GM21367 (cell line): ENCODE measurements at regions not wholly inside any gene's neighbourhood (a gene's known extent, or its start where the extent isn't known, plus 50 kb on each side); places are given as distances from the start of the nearest gene placed in this dataset.

Experiments used
- ATAC-seq: cut with Tn5 transposase; IDR thresholded peaks from one replicate; pipeline ENCODE4 v1.9.1; 2021; ENCODE audit not compliant: unreplicated experiment

DNA sequence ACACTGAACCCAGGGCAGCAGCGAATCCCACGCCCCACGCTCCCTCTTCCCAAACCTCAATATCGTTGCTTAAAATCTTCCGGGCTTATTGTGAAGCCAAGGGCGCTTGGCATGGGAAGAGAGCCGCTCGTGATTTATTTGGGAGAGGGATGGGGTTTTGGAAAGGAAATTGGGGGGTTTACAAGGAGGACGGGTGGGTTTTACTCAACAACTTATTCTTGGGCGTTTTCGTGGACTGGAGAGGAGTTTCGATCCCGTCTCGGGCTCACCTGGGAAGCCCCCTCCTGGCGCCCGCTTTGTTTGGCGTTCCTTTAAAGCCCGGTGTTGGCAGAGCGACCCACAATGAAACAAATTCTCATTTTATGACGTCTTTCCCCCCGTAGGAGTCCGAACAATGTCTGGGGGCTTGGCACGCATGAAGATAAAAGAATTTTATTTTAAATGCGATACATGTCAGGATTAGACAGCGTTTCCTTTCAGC lies 135.3 kb downstream of the INSIG2 start:
- no peak for ATAC-seq

DNA sequence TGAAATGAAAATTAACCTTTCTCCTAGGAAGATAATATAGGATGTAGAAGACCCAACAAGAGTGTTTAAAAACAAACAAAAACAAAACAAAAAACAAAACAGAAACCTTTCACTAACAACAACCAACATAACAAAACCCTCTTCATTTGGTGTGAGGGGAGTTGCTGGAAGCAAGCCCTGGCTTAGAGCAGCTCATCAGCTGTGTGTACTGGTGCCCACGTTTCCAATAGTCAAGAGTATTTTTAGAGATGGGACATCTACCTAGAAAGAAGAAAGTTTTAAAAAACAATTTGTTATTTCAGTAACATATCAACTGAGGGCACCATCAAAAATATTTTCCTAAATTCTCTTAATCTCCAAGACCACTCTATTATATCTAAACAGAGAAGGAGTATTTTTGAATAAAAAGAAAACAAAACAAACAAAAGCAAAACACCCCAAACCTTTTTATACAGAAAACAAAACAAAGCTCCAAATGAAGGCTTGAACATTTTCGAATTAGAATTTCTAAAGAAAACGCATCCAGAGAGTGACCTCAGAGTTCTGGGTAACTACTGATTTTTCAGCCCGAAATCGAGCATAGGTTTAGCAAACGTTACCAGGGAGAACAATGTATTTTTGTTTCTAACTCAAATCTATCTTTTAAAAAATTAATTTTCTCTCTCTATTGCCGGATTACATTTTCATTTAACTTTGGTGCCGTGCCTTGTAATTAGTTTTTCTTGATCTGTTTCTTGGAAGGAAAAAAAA lies 134.6 kb downstream of the INSIG2 start:
- ATAC-seq: no peak

DNA sequence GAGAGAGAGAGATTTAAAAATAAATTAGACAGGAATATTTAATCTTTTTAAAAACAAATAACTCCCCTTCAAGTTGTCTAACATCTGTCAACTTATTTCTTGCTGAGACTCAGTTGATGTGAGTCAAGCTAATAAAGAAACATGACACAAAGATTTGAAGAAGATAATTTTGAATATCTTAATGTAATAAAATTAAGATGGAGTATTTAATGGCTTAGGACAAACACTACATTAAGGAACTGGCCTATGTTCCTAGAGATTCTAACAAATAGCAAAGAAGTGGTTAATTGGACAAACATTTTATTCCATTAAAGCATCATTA lies 134.0 kb downstream of the INSIG2 start:
- ATAC-seq: no peak

DNA sequence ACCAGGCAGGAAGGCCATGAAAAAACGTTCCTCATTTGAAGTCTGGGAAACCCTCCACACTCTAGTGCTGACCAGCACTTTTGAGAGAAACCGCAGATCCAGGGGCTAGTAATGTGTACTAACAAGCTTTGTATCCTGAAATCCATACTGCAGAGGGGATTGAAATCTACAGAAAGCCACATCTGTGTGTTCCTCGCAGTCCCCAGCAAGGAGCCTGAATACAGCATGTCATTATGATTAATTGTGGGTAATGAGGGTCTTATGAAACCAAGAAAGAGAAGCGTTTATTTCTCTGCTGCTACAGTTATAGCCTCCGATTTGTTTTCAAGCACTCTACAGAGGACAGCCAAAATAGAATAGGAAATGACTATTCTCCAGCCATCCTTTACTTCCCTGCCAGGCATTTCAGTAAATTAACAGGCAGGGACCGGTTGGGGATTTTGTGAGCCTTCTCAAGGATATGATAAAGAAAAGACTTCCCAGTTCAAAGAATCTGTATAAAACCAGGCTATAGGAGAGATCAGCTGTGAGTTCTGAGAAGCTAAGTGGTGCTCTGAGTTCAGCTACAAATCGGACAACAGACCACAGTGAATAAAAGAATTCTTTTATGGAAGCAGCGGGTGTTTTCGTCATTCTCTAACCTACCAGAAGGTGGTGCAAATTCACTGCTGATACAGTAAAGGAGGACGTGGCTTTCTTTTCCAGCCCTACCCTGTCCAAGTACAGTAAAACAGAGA lies 133.4 kb downstream of the INSIG2 start:
- ATAC-seq: peak; percentile 58

DNA sequence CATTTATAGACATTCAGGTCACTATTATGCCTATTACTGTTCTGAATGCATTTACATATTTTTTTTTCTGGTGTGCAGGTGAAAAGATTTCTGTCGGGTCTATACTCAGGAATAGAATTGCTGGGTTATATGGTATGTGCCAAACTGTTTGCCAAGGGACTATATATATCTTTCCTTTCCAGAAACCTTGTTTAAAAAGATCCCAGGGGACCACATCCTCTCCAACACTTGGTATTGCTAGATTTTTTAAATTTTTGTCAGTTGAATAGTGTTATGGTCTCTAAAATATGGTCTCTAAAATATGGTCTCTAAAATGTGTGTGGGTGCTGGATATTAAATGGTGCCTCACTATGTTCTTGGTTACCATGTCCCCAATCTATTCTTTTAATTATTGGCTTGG lies 131.3 kb downstream of the INSIG2 start:
- no peak for ATAC-seq

DNA sequence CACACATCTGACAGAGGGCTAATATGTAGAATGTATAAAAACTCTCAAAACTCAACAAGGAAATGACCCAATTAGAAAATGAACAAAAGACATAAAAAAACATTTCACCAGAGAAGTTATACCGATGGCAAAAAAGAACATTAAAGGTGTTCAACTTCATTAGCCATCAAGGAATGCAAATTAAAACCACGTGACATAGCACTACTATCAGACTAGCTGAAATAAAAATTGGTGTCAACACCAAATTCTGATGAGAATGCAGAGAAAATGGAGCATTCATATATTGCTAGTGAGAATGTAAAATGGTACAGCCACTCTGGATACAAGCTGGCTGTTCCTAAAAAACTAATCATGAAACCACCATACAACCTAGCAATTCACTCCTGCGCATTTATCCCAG lies 128.0 kb downstream of the INSIG2 start:
- ATAC-seq: no peak

DNA sequence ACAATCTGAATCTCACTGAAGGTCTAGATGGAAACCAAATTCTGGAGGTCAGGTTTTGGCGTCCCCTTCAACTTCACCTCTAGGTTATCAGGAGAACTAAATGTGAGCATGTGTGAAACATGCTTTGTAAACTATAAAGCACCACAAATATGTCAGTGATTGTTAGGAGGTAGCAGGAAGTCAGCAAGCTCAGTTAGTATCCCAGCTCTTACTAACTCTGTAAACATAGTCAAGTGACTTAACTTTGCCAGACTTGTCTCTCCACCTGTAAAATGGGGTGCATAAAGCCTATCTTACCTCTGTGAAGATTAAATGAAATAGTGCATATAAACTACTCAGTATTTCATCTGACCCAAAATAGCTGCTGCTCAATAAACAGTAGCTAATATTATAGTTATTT lies 121.5 kb downstream of the INSIG2 start:
- ATAC-seq: no peak

DNA sequence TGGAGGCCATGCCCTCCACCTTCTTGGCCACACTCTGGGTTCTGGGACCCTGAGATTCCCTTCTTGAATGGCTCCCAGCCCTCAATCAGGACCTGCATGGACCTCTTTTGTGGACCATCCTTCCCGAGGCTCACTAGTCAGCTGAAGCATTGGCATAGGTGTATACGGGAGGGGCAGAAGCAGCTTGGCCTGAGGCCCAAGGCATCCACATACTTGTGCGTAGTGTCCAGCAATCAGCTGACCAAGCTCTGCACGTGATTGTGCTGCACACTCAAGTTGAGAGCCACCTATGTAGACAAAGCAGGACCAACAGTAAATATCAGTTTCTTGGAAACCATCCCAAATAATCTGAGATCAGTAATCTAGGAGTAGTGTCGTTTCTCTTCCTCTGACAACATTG lies 119.6 kb downstream of the INSIG2 start:
- no peak for ATAC-seq

DNA sequence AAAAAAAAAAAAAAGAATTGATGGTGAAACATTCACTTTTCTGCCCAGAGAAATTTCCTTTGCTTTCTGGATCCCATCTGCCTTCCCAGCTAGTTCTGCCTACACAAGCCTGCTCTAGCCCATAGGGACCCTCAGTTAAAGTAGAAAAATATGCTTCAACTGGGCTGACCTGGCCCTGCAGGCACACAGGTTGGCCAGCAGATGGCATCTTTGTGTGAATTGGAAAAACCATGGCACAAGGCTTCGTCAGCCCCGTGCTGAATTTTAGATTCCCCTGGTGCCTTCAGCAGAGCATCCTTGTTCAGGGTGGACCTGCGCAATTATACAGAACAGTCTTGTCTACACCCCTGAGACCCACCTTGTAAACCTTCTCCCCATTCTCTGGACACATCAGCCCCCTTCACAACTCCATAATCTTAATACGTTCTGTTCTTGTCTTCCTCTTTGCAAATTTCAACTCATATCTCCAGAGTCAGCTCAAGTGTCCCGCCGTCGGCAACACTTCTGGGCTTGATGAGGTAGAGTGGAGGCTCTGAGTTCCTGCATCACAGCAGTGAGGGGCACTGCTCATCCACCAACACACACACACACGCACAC lies 114.5 kb downstream of the INSIG2 start:
- peak; percentile 94 for ATAC-seq

DNA sequence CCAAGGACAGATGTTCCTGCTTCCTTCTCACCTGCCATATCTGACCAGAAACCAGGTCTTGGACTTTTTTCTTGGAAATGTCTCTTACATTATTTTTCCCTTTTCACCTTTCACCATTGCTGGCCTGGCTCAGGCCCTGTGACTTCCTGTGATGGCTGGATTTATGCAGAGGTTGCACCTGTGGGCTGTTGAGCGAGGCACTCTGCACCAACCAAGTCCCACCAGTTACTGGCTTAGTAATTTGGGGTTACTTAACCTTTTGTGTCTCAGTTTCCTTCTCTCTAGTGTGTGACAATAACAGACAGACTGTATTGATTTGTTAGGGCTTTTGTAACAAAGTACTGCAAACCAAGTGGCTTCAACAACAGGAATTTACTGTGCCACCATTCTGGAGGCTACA lies 110.0 kb downstream of the INSIG2 start:
- ATAC-seq: no peak

DNA sequence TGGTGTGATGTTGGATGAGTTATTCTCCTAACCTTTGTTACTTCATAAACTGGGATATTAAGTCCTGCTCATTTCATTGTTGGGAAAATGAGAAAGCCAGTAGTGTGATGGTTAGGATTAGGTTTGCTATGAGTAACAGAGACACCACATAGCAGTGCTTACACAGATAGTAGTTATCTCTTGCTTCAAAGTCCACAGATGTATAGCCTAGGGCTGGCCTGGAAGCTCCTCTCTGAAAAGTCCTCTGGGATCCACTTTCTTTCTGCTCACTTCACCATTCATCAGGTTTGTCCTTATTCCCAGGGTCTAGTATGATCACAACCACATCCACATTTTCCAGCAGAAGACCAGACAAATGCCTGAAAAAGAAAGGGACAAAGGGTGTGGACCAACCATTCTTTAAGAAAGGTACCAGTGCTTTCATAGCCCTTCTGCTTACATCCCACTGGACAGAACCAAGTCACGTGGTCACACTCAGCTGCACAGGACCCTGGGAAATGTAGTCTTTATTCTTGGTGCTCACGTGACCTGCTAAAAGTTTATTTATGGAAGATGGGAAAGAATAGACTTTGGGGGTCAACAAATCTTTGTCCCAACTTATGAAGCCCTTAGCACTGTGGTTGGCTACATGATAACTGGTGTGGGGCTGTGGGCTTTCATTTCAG lies 108.9 kb downstream of the INSIG2 start:
- no peak for ATAC-seq

DNA sequence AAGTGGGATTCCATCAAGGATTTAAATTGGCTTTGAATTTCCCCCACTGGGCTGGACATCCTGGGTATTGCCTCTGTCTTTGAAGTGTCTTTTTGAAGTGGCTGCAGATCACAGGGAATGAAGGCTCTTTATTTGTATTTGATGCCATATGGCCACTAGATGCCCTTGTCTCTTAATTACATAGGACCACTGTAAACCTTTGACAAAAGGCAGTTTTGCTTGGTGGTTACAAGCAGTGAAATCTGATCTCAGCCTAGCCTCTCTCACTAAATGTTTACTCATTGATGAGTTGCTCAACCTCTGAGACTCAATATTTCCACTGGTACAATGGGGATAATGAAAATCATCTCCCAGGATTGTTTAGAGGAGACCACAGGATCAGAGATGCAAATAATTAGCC lies 102.2 kb downstream of the INSIG2 start:
- no peak for ATAC-seq

DNA sequence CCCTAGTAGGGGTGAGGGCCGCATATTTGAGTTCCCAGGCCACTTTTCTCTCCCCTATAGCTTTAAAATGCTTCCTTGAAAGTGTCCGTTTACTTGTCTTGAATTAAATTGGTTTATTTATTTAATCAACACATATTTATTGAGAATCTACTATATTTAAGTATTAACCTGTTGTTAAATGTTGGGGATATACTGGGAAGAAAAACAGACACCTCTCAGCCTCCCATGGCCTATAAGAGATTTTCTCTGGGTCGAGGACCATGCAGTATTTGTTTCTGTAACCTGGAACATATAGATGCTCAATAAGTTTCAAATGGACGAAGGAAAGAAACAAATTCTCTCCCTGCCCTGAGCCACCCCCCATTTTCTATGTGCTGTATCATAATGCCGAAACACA lies 98.6 kb downstream of the INSIG2 start:
- ATAC-seq: no peak

DNA sequence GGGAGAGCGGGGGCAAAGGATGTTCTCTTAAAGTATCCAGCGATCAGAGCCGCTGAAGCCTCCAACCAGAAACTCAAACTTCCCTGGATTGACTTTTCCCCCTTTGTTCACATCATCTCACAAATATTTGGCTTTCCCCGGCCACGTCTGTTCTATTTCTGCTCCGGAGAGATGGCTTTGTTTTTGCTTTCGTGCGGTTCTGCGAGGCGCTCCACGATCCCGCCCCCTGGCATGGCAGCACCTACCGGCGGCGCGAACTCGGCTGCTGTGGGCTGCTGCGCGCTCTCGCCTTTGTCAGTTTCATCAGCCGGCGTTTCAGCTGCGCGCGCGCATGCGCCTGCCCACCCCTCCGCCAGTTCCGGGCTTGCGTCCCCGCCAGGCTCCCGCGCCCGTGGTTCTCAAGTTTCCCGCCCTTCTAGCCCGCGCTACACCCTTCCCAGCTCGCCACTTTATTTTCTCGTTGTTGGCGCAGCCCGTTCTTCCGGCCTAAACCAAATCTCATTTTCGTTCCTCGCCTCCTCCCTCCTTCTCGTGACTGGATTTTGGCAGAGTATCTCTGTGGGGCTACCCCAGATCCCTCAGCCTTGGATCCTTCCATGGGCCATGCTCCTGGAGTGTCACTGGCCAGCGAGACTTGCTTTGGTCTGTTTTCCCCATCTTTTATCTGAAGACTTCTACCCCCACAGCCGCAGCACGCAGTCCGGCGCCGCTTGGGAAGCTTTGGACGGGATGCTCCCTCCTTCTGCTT lies 98.0 kb downstream of the INSIG2 start:
- ATAC-seq: peak; percentile 84

DNA sequence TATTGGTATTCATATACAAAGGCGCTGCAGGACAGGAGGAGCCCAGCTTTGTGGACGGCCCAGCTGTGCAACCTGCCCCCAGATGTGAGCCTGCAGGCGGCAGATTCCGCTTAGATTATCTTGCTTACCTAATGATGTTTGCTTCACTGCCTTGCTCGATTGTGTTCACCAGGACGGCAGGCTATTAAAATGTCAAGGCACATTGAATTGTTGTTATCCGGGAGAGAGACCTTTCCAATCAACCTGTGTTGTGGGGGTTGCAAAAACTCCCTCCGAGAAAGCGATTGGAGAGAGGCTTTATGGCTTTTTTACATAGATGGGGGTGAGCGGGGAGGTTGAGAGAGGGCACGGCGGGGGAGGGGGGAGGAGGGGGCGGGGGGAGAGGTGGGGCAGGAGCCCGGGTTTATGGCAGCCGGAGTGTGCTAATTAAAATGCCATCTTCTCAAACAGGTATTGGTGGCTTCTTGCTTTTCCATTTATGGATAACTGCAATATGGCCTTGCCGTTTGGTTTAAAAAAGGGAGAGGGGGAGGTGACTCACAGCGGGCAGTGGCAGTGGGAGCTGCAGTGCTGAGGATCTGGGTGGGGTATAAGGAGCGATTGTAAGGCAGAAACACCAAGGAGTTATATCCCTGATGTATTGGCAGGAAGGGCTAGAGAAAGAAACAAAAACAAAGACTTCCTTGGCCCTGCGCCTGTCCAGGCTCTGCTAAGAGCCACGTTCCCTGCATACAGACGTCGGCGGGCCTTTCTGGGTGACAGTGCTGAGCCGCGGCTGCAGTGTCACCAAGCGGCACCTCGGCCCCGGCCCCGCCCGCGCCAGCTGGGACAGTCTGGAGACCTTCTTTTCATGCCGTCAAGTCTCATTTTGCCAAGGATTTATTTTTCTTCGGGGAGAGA lies 97.2 kb downstream of the INSIG2 start:
- ATAC-seq: peak; percentile 75

DNA sequence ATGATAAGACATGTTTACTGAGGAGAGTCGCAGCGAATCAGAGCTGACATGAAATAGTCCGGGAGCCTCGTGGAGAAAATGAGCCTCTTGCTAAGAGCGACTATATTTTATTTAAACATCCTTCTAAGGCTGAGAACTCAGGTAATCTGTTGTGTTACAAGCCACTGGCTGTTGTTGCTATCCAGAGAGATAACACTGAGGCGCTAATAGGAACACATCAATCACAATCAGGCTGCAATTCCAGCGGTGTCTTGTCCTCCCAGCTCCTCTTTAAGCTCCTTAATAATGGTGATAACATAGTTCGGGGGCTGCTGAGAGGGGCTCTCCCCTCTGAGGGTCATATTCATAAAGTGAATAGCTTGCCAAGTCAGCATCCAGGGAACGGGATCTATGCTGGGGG lies 95.1 kb downstream of the INSIG2 start:
- ATAC-seq: no peak

DNA sequence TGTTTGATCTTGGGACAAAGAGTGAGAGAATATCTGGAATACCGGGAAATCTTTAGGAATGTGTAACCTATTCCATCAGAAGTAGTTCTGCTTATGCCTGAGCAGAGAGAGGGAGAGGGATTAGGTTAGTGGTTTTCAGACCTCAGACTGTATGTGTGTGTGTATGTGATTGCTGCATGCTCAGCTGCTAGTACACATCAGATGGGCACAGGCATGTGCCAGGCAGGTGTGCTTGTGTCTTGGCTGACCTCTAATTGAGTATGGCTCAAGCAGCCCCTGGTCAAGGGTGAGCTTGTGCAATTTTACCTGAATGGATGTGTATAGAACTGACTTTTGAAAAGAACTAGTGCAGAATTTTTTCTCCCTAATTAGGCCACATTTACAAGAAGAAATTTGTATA lies 91.2 kb downstream of the INSIG2 start:
- no peak for ATAC-seq

DNA sequence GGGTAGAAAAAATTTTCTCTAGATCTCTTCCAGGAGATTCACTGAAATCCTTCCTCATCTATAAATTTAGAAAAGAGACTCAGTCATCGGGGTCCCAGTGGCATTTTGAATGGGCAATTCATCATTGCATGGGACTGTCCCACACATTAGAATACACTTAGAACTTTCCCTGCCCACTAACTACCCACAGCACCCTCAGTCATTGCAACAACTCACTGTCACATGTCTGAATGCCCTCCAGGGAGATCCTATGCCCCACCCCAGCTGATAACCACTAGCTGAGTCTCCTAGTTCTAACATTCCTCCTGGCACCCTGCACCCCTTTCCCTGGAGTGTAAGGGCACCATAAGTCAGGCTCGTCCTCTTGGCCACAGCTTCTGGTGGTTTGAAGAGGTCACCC lies 89.6 kb downstream of the INSIG2 start:
- no peak for ATAC-seq

DNA sequence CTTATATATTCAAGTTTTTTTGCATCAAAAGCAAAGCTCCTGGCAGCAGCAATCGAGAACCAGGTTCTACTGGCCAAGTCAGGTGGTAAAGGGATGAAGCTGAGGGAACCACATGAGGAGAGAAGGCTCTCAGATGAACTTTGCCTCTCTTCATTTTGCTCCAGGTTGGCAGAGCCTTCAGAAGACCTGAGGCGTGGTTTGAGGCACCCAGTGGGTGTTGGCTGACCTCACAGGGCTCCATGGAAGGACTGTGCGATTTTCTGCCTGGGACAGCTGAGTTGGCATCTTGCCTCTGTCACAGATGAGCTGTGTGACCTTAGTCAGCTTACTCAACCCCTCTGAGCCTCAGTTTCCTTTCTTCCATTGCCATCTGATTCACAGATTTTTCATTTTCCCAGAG lies 89.0 kb downstream of the INSIG2 start:
- ATAC-seq: no peak

DNA sequence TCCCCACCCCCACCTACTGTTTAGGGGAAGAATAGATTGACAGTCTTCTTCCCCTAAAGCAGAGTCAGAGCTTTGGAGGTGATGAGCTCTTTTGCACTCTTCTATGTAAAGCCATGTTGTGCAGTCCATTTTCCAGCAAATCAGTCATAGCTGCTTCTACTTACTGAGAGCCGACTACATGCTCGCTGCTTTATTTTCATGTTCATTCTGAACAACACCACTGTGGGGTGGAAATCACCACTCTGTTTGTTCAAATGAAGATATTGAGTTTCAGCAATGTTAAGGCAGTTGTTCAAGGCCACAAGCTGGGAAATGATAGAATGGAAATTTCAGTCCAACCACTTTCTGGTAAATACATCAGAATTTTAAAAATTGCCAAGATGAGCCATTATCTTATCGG lies 88.3 kb downstream of the INSIG2 start:
- ATAC-seq: no peak
